ENCODE measurements at regions not wholly inside any gene's neighbourhood (a gene's known extent, or its start where the extent isn't known, plus 50 kb on each side); places are given as distances from the start of the nearest gene placed in this dataset.

DNA sequence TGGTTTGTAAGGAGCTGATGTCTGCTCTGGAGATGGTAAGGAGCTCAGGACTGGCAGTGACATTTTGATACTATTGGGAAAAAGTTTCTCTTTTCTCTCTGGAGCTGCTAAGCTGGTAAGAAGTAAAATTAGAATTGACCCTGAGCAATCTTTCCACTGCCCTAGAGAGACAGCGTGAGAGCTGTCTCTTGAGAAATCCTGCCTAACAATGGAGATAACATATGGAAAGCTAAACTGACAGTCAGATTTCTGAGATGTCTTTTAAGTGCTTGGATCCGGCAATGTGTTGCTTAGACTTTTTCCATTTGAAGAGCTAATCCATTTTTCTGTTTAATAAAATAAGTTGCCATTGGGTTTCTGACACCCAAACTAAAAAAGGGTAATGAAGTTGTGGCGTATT is 302.4 kb downstream of the KCNS3 start:
- no peak overlapping the region for H2BK12ac ChIP-seq (ENCODE audit: insufficient read length, low read depth, low read length)
- H3K9ac ChIP-seq (ENCODE audit: extremely low read depth, insufficient read length, low read length), result no peak overlapping the region
- H3K9me3 ChIP-seq (ENCODE audit: control insufficient read depth, low read depth, low read length), result no peaks in the 10 kb centered on the region
- H3T11ph ChIP-seq (ENCODE audit: low read length), result no peak overlapping the region
- H2BK120ac ChIP-seq (ENCODE audit: low read depth, low read length, poor library complexity, severe bottlenecking), result no peak overlapping the region
- Mint-ChIP-seq H3K27me3 (ENCODE audit: low read depth) (no peaks in the 10 kb centered on the region; the same call in 1 of the 2 replicates), H3K9me3 (no peaks in the 10 kb centered on the region; a peak in 1 of 5 replicates), H3K27ac (no peak overlapping the region), H3K4me1 (peaks cover 0 to 3% of the 10 kb centered on the region in 2 experiments; a peak in 2 of 4 replicates), H3K4me3 (no peak overlapping the region), H3K36me3 (ENCODE audit: insufficient read depth in 1 of 3, low read depth in 3 of 3) (no peaks in the 10 kb centered on the region)
- H3K79me2 ChIP-seq (ENCODE audit: insufficient read depth, low read length), result no peaks in the 10 kb centered on the region
- no peak overlapping the region for H2BK20ac ChIP-seq (ENCODE audit: low read depth, low read length, poor library complexity, severe bottlenecking)
- no peak overlapping the region for H2BK15ac ChIP-seq (ENCODE audit: low read depth, low read length)
- no peak overlapping the region for H3K56ac ChIP-seq (ENCODE audit: insufficient read length, low read depth, low read length)
- H4K20me1 ChIP-seq (ENCODE audit: control insufficient read depth, insufficient read depth, insufficient read length), result no peaks in the 10 kb centered on the region
- no peak overlapping the region for H2AFZ ChIP-seq (ENCODE audit: low read length)
- no peaks in the 10 kb centered on the region for H3K27me3 ChIP-seq (ENCODE audit: insufficient read depth, low read length)
- no peaks in the 10 kb centered on the region for H3K79me1 ChIP-seq (ENCODE audit: insufficient read depth, low read depth, low read length, poor library complexity, severe bottlenecking)
- no peak overlapping the region for H4K5ac ChIP-seq (ENCODE audit: insufficient read length, low read depth, low read length)
- H3K23me2 ChIP-seq (ENCODE audit: insufficient read length, low read depth, low read length, poor library complexity, severe bottlenecking), result no peaks in the 10 kb centered on the region
- H4K91ac ChIP-seq (ENCODE audit: insufficient read length, low read depth, low read length), result no peak overlapping the region
- H3K18ac ChIP-seq (ENCODE audit: insufficient read length, low read depth, low read length), result no peak overlapping the region
- H3K4me1 ChIP-seq (ENCODE audit: insufficient read depth, low read length), result no peaks in the 10 kb centered on the region
- no peak overlapping the region for H2AK5ac ChIP-seq (ENCODE audit: insufficient read length, low read length)
- no peak overlapping the region for H3K23ac ChIP-seq (ENCODE audit: insufficient read length, low read depth, low read length)
- no CpG with 5 or more reads among the region's 3 CpGs for WGBS (ENCODE audit: extremely low coverage, insufficient read length, low lambda C conversion rate)
- H3K4ac ChIP-seq (ENCODE audit: low read depth, low read length), result no peak overlapping the region
- no peak for TF ChIP-seq CTCF (conservative IDR thresholded peaks at IDR 0.05)
- no peak for DNase-seq
- H2BK5ac ChIP-seq (ENCODE audit: insufficient read length, low read length), result no peak overlapping the region
- H3K4me2 ChIP-seq (ENCODE audit: insufficient read depth, insufficient read length, low read length), result no peak overlapping the region
- H3K14ac ChIP-seq (ENCODE audit: insufficient read depth, low read length), result no peak overlapping the region
- H4K8ac ChIP-seq (replicated peaks; ENCODE audit: insufficient read length, low read depth, low read length), result no peak overlapping the region
- H3K27ac ChIP-seq (ENCODE audit: insufficient read length, low read depth, low read length), result no peak overlapping the region
